ENCODE measurements at regions not wholly inside any gene's neighbourhood (a gene's known extent, or its start where the extent isn't known, plus 50 kb on each side); places are given as distances from the start of the nearest gene placed in this dataset.
"Not testable (repeated sequence)": the region's sequence is repeated elsewhere in the genome, so short reads cannot be mapped to it uniquely, and the experiment has no call there.

- no peak for DNase-seq (ENCODE audit: low spot score)
Observed at GRCh38 chr19:28731577-28731976, 481.4 kb downstream of the UQCRFS1 start.

DNA sequence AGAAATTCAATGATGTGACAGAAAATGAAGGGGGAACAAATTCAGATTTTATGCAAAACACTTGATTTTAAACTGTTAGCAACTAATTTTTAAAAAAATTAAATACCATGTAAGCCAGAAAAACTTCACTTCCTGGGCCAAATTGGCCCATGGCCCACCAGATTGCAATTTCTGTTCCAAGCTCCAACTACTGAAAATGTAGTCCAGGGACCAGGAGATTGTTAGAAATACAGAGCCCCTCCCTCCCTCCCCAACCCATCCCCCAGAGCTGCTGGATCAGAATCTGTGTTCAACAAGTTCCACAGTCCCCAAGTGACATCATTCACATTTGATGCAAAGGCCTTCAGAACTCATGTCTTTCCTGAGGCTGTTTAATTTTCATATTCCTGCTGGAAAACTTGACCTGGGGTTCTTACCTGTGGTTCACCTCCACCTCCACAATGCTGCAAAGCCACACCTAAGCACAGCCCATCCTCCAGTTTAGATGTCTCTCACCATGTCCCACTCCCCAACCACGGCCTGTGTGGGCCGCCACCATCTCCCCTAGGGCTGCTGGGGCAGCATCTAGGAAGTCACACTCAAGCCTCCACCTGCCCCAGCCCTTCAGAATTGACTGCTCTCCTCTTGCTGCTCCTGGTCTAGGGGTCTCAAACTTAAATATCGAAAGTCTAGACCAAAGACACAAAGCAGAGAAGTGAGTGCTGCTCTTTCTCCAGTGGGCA, 482.0 kb downstream of the UQCRFS1 start:
- DNase-seq (ENCODE audit: low spot score) = no peak

DNA sequence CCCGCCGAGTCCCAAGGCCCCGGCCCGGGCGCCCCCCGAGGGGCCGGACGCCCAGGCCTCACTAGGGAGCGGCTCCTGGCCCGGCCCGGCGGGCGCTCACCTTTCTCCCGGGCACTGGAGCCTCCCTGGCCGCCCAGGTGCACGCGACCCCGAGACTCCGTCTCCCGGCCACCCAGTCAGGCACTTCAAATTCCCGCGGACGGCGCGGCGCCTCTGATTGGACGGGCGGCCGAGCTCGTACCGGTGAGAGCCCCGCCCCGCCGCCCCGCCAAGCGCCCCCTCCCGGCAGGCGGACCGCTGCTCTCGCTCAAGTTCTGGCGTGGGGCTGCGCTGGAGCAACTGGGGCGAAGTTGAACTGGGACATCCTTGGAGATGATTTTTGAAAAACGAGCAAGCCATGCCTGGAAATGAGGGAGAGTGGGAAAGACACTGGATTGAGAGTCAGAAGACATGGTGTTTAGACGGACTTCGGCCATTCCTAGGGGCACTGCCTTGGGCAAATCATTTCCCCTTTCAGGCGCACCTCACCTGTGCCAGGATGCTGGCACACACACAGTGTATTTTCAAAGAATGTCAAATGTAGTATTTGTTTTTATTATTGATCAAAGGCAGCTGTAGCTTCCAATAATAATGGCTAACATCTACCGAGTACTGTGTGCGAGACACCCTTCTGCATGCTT, 485.3 kb downstream of the UQCRFS1 start:
- DNase-seq (ENCODE audit: low spot score) = no peak

DNA sequence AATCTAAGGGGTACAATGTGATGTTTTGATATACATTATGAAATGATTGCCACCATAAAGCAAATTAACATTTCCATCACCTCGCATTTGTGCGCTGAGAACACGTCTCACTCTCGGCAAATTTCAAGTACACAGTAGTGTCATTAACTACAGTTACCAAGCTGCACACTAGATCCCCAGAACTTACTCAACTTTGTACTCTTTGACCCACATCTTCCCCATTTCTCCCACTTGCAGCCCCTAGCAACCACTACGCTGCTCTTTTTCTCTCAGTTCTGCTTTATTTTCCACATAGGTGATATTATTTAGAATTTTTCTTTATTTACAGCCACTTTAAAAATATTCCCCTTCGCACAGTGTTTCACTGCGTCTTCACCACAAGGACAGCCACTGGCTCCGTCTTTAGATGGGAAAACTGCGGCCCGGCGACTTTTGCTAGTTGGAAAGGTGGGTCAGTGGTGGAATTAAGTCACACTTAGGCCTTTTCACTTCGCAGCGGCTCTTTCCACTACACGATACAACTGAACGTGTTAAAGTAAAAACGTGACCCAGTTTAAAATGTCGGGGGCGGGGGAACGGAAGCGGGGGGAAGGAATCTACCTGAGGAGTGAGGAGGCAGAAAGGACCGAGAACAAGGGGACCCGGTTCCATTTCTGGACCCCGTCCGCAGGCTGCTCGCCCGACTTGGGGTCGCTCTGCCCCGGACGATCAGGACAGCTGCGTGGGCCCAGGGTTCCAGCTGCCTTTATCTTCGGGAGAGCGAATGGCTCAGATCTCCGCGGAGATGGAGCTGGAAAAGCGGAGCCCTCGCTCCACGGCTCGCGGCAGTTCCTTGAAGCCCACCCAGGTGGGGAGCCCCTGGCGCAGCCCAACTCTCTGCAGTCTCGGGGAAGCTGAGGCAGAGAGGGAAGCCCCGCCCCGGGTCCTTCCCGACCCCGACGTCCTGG, 486.1 kb downstream of the UQCRFS1 start:
- DNase-seq (ENCODE audit: low spot score) = no peak

- DNase-seq (ENCODE audit: low spot score) = no peak
Observed at GRCh38 chr19:28718909-28719308, 494.0 kb downstream of the UQCRFS1 start.

GRCh38 chr19:28715157-28715556, 497.8 kb downstream of the UQCRFS1 start:
- DNase-seq (ENCODE audit: low spot score) = no peak

DNA sequence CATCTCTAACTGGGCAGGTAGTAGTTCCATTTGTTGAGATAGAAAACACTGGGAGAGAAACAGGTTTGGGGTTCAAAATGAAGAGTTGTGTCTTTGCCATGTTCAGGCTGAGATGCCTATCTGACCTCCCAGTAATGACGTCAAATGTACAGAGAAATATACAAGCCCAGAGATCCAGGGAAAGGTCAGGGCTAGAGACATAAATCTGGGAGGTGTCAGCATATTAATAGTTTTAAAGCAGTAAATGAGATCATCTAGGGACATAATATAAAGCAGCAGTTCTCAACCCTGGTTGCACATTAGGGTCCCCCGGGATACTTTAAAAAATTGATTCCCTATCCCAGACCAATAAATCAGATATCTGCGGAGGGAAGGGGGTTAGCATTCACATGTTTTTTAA, 501.5 kb downstream of the UQCRFS1 start:
- no peak for DNase-seq (ENCODE audit: low spot score)

DNA sequence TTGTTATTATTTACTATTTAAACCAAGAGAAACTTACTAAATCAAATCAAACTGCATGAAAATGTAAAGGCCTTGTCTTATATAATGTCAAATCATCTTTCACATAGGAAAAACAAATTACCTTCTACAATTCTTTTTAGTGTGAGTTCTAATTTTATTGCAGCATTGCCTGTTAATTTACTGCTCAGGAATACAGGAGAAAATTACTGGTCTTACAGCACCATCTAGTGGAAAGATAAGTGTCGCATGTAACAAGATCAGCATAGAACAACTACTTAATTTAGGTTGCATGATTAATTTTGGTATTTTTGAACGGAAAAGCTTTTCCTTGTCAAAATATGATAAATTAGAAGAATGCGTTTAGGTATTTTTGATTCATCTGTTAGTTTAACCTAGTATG, 502.7 kb downstream of the UQCRFS1 start:
- DNase-seq (ENCODE audit: low spot score) = no peak

- no peak for DNase-seq (ENCODE audit: low spot score)
Observed at GRCh38 chr19:28706693-28707092, 506.3 kb downstream of the UQCRFS1 start.

DNA sequence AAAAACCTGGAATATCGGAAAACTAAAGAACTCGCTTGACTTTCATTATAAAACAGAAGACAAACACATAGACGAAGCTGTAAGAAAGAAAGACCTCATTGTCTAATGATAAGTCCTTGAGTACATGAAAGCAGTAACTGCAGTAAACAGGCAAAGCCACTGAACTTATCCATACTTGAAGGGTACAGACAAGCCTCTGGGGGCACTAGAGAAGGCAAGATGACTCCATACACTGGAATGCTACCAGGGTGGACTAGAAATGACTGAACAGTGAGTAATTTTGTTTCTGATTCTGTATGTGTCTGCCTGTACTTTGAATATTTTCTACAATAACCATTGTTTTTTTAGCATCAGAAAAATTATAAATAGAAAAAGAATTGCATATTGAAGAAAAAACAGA, 507.9 kb downstream of the UQCRFS1 start:
- DNase-seq (ENCODE audit: low spot score) = no peak

GRCh38 chr19:28703400-28703956, 509.5 kb downstream of the UQCRFS1 start:
- DNase-seq (ENCODE audit: low spot score) = no peak

DNA sequence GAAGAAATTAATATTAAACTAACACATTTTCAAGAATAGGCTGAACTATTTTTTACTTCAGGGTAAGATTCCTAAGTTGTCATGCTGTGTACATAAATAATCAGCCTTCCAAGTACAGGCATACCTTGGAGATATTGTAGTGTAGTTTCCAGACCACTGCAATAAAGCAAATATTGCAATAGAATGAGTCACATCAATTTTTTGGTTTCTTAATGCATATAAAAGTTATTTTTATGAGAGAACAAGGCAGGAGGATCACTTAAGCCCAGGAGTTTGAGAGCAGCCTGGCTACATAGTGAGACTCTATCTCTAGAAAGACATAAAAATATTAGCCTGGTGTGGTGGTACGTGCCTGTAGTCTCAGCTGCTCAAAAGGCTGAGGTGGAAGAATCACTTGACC, 511.5 kb downstream of the UQCRFS1 start:
- DNase-seq (ENCODE audit: low spot score) = no peak

- DNase-seq (ENCODE audit: low spot score) = no peak
Observed at GRCh38 chr19:28700176-28700575, 512.8 kb downstream of the UQCRFS1 start.

DNA sequence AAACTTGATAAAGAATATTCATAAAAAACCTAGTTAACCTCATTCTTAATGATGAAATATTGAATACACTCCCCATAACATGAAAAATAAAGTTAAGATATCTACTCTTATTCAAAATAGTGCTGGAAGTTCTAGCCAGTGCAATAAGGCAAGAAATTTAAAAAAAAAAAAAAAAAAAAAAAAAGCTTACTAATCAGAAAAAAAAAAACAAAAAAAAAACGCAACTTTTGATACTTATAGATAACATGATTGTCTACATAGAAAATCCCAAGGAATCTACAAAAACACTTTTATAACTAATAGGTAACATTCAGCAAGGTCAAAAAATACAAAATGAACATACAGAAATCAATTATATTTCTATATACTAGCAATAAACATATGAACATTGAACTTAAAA, 515.6 kb downstream of the UQCRFS1 start:
- DNase-seq (ENCODE audit: low spot score) = no peak

DNA sequence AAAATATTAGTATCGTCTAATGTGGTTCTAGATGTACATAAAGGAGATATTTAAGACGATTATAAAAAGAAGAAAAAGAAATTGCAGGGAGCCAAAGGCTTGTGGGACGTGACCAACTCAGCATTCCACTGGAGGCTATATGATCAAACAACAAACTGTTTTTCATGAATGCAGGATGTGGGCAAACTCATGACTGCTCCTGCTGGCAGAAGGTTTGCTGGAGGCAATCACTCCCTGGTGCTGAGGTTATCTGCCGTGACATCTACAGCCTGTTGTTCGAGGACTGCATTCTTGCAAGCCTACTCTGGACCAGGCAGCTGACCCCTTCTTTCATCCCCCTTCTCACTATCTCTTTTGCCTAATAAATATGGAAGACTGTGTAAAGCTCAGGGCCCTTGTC, 518.1 kb downstream of the UQCRFS1 start:
- no peak for DNase-seq (ENCODE audit: low spot score)

GRCh38 chr19:28691683-28692082, 521.3 kb downstream of the UQCRFS1 start:
- DNase-seq (ENCODE audit: low spot score) = no peak

DNA sequence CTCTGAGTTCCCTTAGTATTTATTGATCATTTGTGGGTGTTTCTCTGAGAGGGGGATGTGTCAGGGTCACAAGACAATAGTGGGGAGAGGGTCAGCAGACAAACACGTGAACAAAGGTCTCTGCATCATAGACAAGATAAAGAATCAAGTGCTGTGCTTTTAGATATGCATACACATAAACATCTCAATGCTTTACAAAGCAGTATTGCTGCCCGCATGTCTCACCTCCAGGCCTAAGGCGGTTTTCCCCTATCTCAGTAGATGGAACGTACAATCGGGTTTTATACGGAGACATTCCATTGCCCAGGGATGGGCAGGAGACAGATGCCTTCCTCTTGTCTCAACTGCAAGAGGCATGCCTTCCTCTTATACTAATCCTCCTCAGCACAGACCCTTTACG, 523.5 kb downstream of the UQCRFS1 start:
- not testable (repeated sequence) for DNase-seq (ENCODE audit: low spot score)

DNA sequence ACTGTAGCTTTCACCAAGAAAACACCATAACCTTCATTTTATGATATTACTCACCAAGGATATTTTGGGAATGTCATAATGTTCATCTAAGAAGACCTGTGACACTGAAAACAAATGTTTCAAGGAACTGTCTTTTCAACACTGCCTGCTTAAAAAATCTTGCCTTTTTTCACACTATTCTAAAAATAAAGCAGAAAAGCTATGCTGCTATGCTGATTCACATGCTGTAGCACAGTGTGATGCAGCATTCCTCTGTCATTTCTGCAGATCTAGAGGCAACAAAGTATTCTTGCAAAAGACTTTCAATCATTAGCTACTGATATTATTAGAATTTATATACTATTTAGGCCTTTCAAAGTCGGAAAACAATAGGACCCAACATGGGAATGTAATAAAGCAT, 525.7 kb downstream of the UQCRFS1 start:
- DNase-seq (ENCODE audit: low spot score) = no peak

DNA sequence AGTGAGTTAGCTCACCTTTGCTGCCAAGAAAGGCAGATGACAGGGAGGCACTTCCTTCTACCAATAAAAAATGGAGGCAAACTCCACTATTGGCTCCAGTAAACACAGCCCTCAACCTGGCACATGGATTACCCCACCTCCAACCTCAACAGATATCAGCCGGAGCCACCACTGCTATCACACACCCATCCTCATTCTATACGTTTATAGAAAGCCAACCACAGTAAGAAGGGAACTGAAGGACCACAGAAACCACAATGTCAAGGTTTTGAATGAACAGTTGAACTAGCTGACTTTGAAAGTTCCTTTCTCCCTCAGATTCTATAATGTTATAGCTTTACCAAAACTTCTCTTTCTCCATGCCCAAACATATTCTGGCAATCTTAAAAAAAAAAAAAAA, 526.2 kb downstream of the UQCRFS1 start:
- no peak for DNase-seq (ENCODE audit: low spot score)

- no peak for DNase-seq (ENCODE audit: low spot score)
Observed at GRCh38 chr19:28685802-28686201, 527.1 kb downstream of the UQCRFS1 start.

DNA sequence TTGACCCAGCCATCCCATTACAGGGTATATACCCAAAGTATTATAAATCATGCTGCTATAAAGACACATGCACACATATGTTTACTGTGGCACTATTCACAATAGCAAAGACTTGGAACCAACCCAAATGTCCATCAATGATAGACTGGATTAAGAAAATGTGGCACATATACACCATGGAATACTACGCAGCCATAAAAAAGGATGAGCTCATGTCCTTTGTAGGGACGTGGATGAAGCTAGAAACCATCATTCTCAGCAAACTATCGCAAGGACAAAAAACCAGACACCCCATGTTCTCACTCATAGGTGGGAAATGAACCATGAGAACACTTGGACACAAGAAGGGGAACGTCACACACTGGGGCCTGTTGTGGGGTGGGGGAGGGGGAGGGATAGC, 527.9 kb downstream of the UQCRFS1 start:
- not testable (repeated sequence) for DNase-seq (ENCODE audit: low spot score)

DNA sequence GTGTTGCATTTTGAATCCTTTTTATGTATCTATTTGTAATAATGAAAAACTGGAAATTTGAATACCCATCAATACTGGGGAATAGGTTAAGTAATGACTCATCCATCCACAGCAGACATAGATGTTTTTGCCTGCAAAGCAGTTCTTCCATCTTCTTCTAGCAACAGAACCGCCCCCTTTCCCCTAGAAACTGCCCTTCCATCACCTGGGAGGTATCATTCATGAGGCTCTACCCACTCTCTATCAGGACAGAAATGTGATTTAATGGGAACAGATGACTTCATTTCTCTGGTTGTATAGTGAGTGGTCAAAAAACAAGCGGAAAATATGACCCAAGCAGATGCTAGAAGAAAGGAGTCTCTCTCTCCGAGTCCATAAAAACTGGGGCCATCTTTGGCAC, 532.8 kb downstream of the UQCRFS1 start:
- DNase-seq (ENCODE audit: low spot score) = no peak
